ENCODE measurements at regions not wholly inside any gene's neighbourhood (a gene's known extent, or its start where the extent isn't known, plus 50 kb on each side); places are given as distances from the start of the nearest gene placed in this dataset.

- no peak for TF ChIP-seq EP300 (IDR thresholded peaks at IDR 0.05)
- no peak for TF ChIP-seq CTCF (IDR thresholded peaks at IDR 0.05)
- TF ChIP-seq POLR2AphosphoS5 (IDR thresholded peaks at IDR 0.05): no peak
- no peak for TF ChIP-seq POLR2A (IDR thresholded peaks at IDR 0.05)
- Histone ChIP-seq H3K36me3 (no peaks in the 10 kb centered on the region), H3K27me3 (no peaks in the 10 kb centered on the region), H3K9me3 (no peaks in the 10 kb centered on the region), H3K27ac (no peak overlapping the region), H3K4me3 (no peak overlapping the region), H3K4me1 (no peaks in the 10 kb centered on the region)
- WGBS, 2 donors (ENCODE audit: low coverage in 1 of 2): 72 to 98% methylated on average over 4 to 5 of the region's 5 CpGs
- ATAC-seq: no peak
These were observed 556.0 kb downstream of the TRIML1 start for GRCh38 chr4:188695261-188695660.

- no peaks in the 10 kb centered on the region for H3K9me3 ChIP-seq
- H3K27me3 ChIP-seq: no peaks in the 10 kb centered on the region
- H3K36me3 ChIP-seq: no peaks in the 10 kb centered on the region
- WGBS, 2 donors (ENCODE audit: low coverage in 1 of 2): 86 to 100% methylated on average over 1 of the region's 1 CpG
- ATAC-seq: no peak
- H3K27ac ChIP-seq: no peak overlapping the region
- H3K4me1 ChIP-seq: no peaks in the 10 kb centered on the region
- TF ChIP-seq CTCF (IDR thresholded peaks at IDR 0.05) (no peak), EP300 (IDR thresholded peaks at IDR 0.05) (no peak), POLR2A (IDR thresholded peaks at IDR 0.05) (no peak), POLR2AphosphoS5 (IDR thresholded peaks at IDR 0.05) (no peak)
- H3K4me3 ChIP-seq: no peak overlapping the region
These were observed 558.0 kb downstream of the TRIML1 start for GRCh38 chr4:188697243-188697642.

GRCh38 chr4:188701952-188702351 is 562.7 kb downstream of the TRIML1 start:
- H3K36me3 ChIP-seq: no peaks in the 10 kb centered on the region
- WGBS, 2 donors (ENCODE audit: low coverage in 1 of 2): 100% methylated on average over 2 to 3 of the region's 4 CpGs
- TF ChIP-seq CTCF (IDR thresholded peaks at IDR 0.05): no peak
- TF ChIP-seq POLR2A (IDR thresholded peaks at IDR 0.05): no peak
- no peak for TF ChIP-seq POLR2AphosphoS5 (IDR thresholded peaks at IDR 0.05)
- TF ChIP-seq EP300 (IDR thresholded peaks at IDR 0.05): no peak
- no peak for ATAC-seq
- H3K27me3 ChIP-seq: no peaks in the 10 kb centered on the region
- no peak overlapping the region for H3K27ac ChIP-seq
- no peaks in the 10 kb centered on the region for H3K9me3 ChIP-seq
- no peaks in the 10 kb centered on the region for H3K4me1 ChIP-seq
- no peak overlapping the region for H3K4me3 ChIP-seq

- Histone ChIP-seq H3K9me3 (no peaks in the 10 kb centered on the region), H3K36me3 (no peaks in the 10 kb centered on the region), H3K27me3 (no peaks in the 10 kb centered on the region), H3K27ac (no peak overlapping the region), H3K4me3 (no peak overlapping the region), H3K4me1 (no peaks in the 10 kb centered on the region)
- no peak for ATAC-seq
- WGBS, 2 donors (ENCODE audit: low coverage in 1 of 2): 82 to 90% methylated on average over 5 of the region's 5 CpGs
- TF ChIP-seq POLR2A (IDR thresholded peaks at IDR 0.05) (no peak), CTCF (IDR thresholded peaks at IDR 0.05) (no peak), POLR2AphosphoS5 (IDR thresholded peaks at IDR 0.05) (no peak), EP300 (IDR thresholded peaks at IDR 0.05) (no peak)
These were observed 565.0 kb downstream of the TRIML1 start for GRCh38 chr4:188704288-188704687.

GRCh38 chr4:188707036-188707435 is 567.8 kb downstream of the TRIML1 start:
- WGBS, 2 donors (ENCODE audit: low coverage in 1 of 2): 13 to 47% methylated on average over 4 of the region's 4 CpGs
- Histone ChIP-seq H3K27ac (no peak overlapping the region), H3K27me3 (no peaks in the 10 kb centered on the region), H3K9me3 (no peaks in the 10 kb centered on the region), H3K36me3 (no peaks in the 10 kb centered on the region), H3K4me3 (no peak overlapping the region), H3K4me1 (no peaks in the 10 kb centered on the region)
- no peak for ATAC-seq
- TF ChIP-seq POLR2AphosphoS5 (IDR thresholded peaks at IDR 0.05) (no peak), POLR2A (IDR thresholded peaks at IDR 0.05) (no peak), CTCF (IDR thresholded peaks at IDR 0.05) (no peak), EP300 (IDR thresholded peaks at IDR 0.05) (no peak)

Data from gastroesophageal sphincter (tissue), 4 donors.